ENCODE measurements at regions not wholly inside any gene's neighbourhood (a gene's known extent, or its start where the extent isn't known, plus 50 kb on each side); places are given as distances from the start of the nearest gene placed in this dataset.

DNA sequence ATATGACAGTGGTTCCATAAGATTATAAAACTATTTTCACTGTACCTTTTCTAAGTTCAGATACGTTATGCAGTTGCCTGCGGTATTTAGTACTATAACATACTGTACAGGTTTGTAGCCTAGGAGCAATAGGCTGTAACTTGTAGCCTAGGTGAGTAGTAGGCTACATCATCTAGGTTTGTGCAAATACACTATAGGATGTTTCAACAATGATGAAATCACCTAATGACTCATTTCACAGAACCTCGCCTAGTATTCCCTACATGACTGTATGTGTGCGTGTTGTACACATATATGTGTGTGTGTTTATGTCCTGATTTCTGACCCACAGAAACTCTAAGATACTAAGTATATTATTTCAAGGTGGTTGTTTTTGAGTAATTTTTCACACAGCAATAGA, 139.0 kb downstream of the HERPUD2 start:
- in situ Hi-C loops (cut with MboI), result no loop called here
- no peak overlapping the region for H3K4me2 ChIP-seq (ENCODE audit: insufficient read depth, low read length)
- DNase-seq (ENCODE audit: extremely low read depth in 1 of 4, low spot score in 3 of 4) (no peak), FAIRE-seq (no peak), ATAC-seq (no peak)
- no peaks in the 10 kb centered on the region for H3K79me2 ChIP-seq (ENCODE audit: control insufficient read depth, insufficient read depth, low read length)
- no peaks in the 10 kb centered on the region for H3K9me3 ChIP-seq (replicated peaks; ENCODE audit: control insufficient read depth, insufficient read depth, low read depth, low read length)
- WGBS (ENCODE audit: insufficient coverage, low coverage, missing lambda C conversion rate), result 0% methylated on average over 4 of the region's 4 CpGs
- no peak overlapping the region for H3K27ac ChIP-seq (ENCODE audit: extremely low read depth, low read depth, low read length)
- H4K20me1 ChIP-seq (replicated peaks; ENCODE audit: control insufficient read depth, insufficient read depth, low read length), result no peaks in the 10 kb centered on the region
- no peaks in the 10 kb centered on the region for H3K36me3 ChIP-seq (ENCODE audit: control insufficient read depth, insufficient read depth, low read length)
- H3K4me1 ChIP-seq (replicated peaks in 1 of 2; ENCODE audit: control insufficient read depth in 2 of 2, insufficient read depth in 2 of 2, low read length in 2 of 2), result no peaks in the 10 kb centered on the region
- ChIA-PET POLR2A (no interaction called here), CTCF (ENCODE audit: low intra/inter-chr PET ratio) (no interaction called here)
- intact Hi-C loops (cut with micrococcal nuclease), result no loop called here
- H3K9me1 ChIP-seq (ENCODE audit: control insufficient read depth, insufficient read depth, low read length), result no peaks in the 10 kb centered on the region
- no peak overlapping the region for H3K4me3 ChIP-seq
- no TSS peak for BruUV-seq (replicated peaks)
- no peak for TF ChIP-seq CEBPG (CRISPR knock-in tag; IDR thresholded peaks at IDR 0.05)
- TF ChIP-seq CEBPG (tag; conservative IDR thresholded peaks at IDR 0.05 in 1 of 2, IDR thresholded peaks at IDR 0.05 in 1 of 2), result peak in 1 of 2 experiments; percentile 67; a peak in 2 of 4 replicates
- TF ChIP-seq RFX1 (IDR thresholded peaks at IDR 0.05), result no peak
- TF ChIP-seq ATF3 (IDR thresholded peaks at IDR 0.05), result peak; percentile 68
- TF ChIP-seq ATF3 (CRISPR knock-in tag; conservative IDR thresholded peaks at IDR 0.05), result no peak
- H3K9ac ChIP-seq (ENCODE audit: insufficient read depth in 1 of 2, low read depth in 2 of 2, low read length in 2 of 2), result no peak overlapping the region
- H2AFZ ChIP-seq (ENCODE audit: low read depth, low read length), result no peak overlapping the region
- no peaks in the 10 kb centered on the region for H3K27me3 ChIP-seq (ENCODE audit: control insufficient read depth in 2 of 2, insufficient read depth in 2 of 2, low read length in 2 of 2)

GRCh38 chr7:35555386-35555785, 139.5 kb downstream of the HERPUD2 start:
- no peak overlapping the region for H3K4me3 ChIP-seq
- no peak overlapping the region for H3K9ac ChIP-seq (ENCODE audit: insufficient read depth in 1 of 2, low read depth in 2 of 2, low read length in 2 of 2)
- DNase-seq (ENCODE audit: extremely low read depth in 1 of 4, low spot score in 3 of 4), result no peak
- no peak for ATAC-seq
- H4K20me1 ChIP-seq (replicated peaks; ENCODE audit: control insufficient read depth, insufficient read depth, low read length), result no peaks in the 10 kb centered on the region
- TF ChIP-seq E2F8 (IDR thresholded peaks at IDR 0.05; ENCODE audit: low read depth, partially characterized antibody), result no peak
- in situ Hi-C loops (cut with MboI) (no loop called here), intact Hi-C loops (cut with micrococcal nuclease) (no loop called here)
- no peaks in the 10 kb centered on the region for H3K9me3 ChIP-seq (replicated peaks; ENCODE audit: control insufficient read depth, insufficient read depth, low read depth, low read length)
- ChIA-PET POLR2A (no interaction called here), CTCF (ENCODE audit: low intra/inter-chr PET ratio) (no interaction called here)
- no peaks in the 10 kb centered on the region for H3K4me1 ChIP-seq (replicated peaks in 1 of 2; ENCODE audit: control insufficient read depth in 2 of 2, insufficient read depth in 2 of 2, low read length in 2 of 2)
- no peak for FAIRE-seq
- no peak overlapping the region for H3K4me2 ChIP-seq (ENCODE audit: insufficient read depth, low read length)
- BruUV-seq (replicated peaks), result no TSS peak
- no peaks in the 10 kb centered on the region for H3K27me3 ChIP-seq (ENCODE audit: control insufficient read depth in 2 of 2, insufficient read depth in 2 of 2, low read length in 2 of 2)
- no peaks in the 10 kb centered on the region for H3K79me2 ChIP-seq (ENCODE audit: control insufficient read depth, insufficient read depth, low read length)
- 5% methylated on average over 5 of the region's 5 CpGs for WGBS (ENCODE audit: insufficient coverage, low coverage, missing lambda C conversion rate)
- H3K36me3 ChIP-seq (ENCODE audit: control insufficient read depth, insufficient read depth, low read length), result no peaks in the 10 kb centered on the region
- no peak overlapping the region for H2AFZ ChIP-seq (ENCODE audit: low read depth, low read length)
- no peaks in the 10 kb centered on the region for H3K9me1 ChIP-seq (ENCODE audit: control insufficient read depth, insufficient read depth, low read length)
- H3K27ac ChIP-seq (ENCODE audit: extremely low read depth, low read depth, low read length), result no peak overlapping the region
